Left kidney (tissue), 1 donor: ENCODE measurements at regions not wholly inside any gene's neighbourhood (a gene's known extent, or its start where the extent isn't known, plus 50 kb on each side); places are given as distances from the start of the nearest gene placed in this dataset.
"Not testable (repeated sequence)": the region's sequence is repeated elsewhere in the genome, so short reads cannot be mapped to it uniquely, and the experiment has no call there.

Experiments used
- DNase-seq: peaks from one replicate; pipeline ENCODE4 v3.0.0-alpha.2; 2013

- no peak for DNase-seq
Measured at GRCh38 chr6:119536666-119537065, 187.1 kb upstream of the MAN1A1 start.

- DNase-seq = no peak
Measured at GRCh38 chr6:119535332-119535731, 185.8 kb upstream of the MAN1A1 start.

- no peak for DNase-seq
Measured at GRCh38 chr6:119533603-119534279, 184.2 kb upstream of the MAN1A1 start.

- no peak for DNase-seq
Measured at GRCh38 chr6:119527231-119527578, 177.6 kb upstream of the MAN1A1 start.

GRCh38 chr6:119526561-119527230 lies 177.1 kb upstream of the MAN1A1 start:
- DNase-seq = no peak

GRCh38 chr6:119524410-119524809 lies 174.8 kb upstream of the MAN1A1 start:
- no peak for DNase-seq

GRCh38 chr6:119523556-119523955 lies 174.0 kb upstream of the MAN1A1 start:
- DNase-seq = no peak

- no peak for DNase-seq
Measured at GRCh38 chr6:119521251-119521650, 171.7 kb upstream of the MAN1A1 start.

- DNase-seq = no peak
Measured at GRCh38 chr6:119517428-119517827, 167.9 kb upstream of the MAN1A1 start.

- DNase-seq = no peak
Measured at GRCh38 chr6:119514345-119514744, 164.8 kb upstream of the MAN1A1 start.

- no peak for DNase-seq
Measured at GRCh38 chr6:119511024-119511423, 161.5 kb upstream of the MAN1A1 start.

GRCh38 chr6:119510246-119510645 lies 160.7 kb upstream of the MAN1A1 start:
- DNase-seq = no peak

GRCh38 chr6:119506631-119507174 lies 157.1 kb upstream of the MAN1A1 start:
- no peak for DNase-seq

GRCh38 chr6:119501798-119502483 lies 152.4 kb upstream of the MAN1A1 start:
- no peak for DNase-seq

GRCh38 chr6:119499797-119500196 lies 150.2 kb upstream of the MAN1A1 start:
- no peak for DNase-seq

- DNase-seq = no peak
Measured at GRCh38 chr6:119497988-119498727, 148.6 kb upstream of the MAN1A1 start.

GRCh38 chr6:119495230-119495683 lies 145.7 kb upstream of the MAN1A1 start:
- DNase-seq = no peak

- no peak for DNase-seq
Measured at GRCh38 chr6:119493980-119494379, 144.4 kb upstream of the MAN1A1 start.

GRCh38 chr6:119491112-119491511 lies 141.6 kb upstream of the MAN1A1 start:
- not testable (repeated sequence) for DNase-seq

GRCh38 chr6:119490050-119490449 lies 140.5 kb upstream of the MAN1A1 start:
- DNase-seq = not testable (repeated sequence)

GRCh38 chr6:119484598-119484997 lies 135.0 kb upstream of the MAN1A1 start:
- DNase-seq = no peak

GRCh38 chr6:119483908-119484307 lies 134.3 kb upstream of the MAN1A1 start:
- DNase-seq = no peak
